HG03575 (cell line): ENCODE measurements at regions not wholly inside any gene's neighbourhood (a gene's known extent, or its start where the extent isn't known, plus 50 kb on each side); places are given as distances from the start of the nearest gene placed in this dataset.
"Not testable (repeated sequence)": the region's sequence is repeated elsewhere in the genome, so short reads cannot be mapped to it uniquely, and the experiment has no call there.

Experiments
- ATAC-seq: cut with Tn5 transposase; IDR thresholded peaks from one replicate; pipeline ENCODE4 v1.9.1; 2021; ENCODE audit not compliant: unreplicated experiment, insufficient number of reproducible peaks, low FRiP score; ENCODE audit errors: extremely low read depth

- no peak for ATAC-seq
Measured at GRCh38 chr10:4397337-4397736, 428.7 kb upstream of the AKR1E2 start.

DNA sequence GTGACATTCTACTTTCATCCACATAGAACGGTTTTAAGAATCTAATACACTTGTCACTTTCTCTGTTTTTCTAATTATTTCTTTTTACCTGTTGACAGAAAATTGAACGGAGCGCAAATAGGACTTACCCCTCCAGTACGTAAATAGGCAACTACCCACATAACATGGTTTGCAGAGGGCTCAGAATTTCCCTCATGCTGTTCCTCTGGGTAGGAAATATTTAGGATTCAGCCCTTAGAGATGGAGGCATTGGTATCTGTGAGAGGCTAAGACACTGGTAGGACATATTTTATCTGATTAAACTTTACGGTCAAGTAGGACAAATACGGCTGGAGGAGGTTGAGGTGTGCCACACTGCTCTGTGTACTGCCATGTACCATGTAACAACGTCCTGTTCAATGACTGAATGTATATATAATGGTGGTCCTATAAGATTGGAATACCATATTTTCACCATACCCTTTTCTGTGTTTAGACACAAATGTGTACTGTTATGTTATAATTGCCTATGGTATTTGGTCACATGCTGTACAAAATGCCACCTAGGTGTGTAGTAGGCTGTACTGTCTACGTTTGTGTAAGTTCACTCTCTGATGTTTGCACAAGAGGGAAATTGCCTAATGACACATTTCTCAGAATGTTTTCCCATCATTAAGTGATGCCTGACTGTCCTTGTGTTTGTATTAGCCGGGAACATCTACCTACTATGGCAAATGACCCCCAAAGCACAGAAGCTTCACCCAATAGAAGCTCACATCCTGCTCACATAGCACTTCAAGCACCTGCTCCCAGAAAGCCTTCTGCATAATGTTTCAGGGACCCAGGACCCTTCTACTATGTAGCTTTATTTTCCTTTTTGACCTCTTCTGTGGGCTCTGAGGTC is 429.4 kb upstream of the AKR1E2 start:
- ATAC-seq: no peak

DNA sequence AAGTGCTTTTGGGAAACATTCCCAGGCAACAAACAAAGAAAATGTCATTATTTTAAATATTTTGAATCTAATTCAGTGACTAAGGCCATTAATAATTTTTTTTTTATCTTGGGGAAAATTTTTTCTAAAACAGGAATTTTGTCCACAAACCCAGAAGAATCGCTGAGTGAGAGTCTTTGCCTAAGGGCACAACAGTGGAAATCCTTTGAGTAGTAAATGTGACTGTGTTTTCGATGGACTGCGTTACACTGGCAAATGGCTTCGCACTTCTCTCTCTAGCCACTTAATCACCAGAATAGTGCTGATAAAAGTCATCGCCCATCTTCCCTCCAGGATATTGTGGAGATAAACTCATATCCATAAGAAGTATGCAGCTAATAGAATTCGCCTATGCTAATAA is 430.3 kb upstream of the AKR1E2 start:
- ATAC-seq: no peak

DNA sequence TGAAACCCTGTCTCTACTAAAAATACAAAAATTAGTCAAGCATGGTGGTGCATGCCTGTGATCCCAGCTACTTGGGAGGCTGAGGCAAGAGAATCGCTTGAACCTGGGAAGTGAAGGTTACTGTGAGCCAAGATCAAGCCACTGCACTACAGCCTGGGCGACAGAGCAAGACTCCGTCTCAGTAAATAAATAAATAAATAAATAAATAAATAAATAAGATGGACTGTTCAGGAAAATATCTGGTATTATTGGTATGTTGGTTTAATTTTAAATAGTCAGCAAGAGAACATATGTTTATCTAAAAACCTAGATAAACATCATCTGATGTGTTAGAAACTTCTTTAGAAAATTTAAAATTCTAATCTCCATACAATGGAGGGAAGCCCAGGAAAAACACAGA is 431.6 kb upstream of the AKR1E2 start:
- not testable (repeated sequence) for ATAC-seq

DNA sequence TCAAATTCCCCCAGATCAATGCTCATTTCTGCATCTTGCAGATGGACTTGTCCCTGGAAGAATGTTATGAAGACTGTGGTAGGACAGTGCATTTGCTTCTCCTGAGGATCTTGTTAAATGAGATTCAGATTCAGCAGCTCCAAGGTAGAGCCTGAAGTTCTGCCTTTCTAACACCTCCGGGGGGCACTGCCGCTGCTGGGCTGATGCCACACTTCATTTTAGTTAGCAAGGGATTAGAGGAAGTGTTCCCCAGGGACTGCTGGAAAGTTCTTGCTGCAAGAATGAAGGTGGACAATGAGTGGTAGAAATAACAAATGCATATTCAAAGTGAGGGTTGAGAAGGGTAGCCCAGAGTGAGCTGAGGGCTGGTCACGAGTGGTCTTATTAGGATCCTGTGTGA is 434.3 kb upstream of the AKR1E2 start:
- ATAC-seq: no peak

DNA sequence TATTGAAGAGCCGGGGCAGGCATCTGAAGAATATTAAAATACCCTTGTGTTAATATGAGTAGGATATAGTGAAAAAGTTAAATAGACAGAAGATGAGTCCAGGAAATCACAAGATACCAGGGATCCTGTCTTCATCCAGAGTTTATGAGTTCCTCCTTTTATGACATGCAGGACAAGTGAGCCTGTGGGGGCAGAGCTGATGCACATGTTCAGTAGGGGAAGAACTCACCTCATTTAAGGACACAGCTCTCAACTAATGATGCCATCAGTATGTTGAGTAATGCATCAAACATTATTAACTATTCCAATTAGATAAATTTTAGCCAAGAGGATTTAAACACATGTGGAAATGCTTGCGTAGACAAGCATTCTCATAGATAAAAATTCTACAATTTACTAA is 435.8 kb upstream of the AKR1E2 start:
- ATAC-seq: no peak

- ATAC-seq: no peak
Measured at GRCh38 chr10:4385231-4385870, 440.7 kb upstream of the AKR1E2 start.

- no peak for ATAC-seq
Measured at GRCh38 chr10:4384245-4384644, 441.8 kb upstream of the AKR1E2 start.

GRCh38 chr10:4383651-4384098 is 442.3 kb upstream of the AKR1E2 start:
- no peak for ATAC-seq

GRCh38 chr10:4382811-4383210 is 443.2 kb upstream of the AKR1E2 start:
- no peak for ATAC-seq

- no peak for ATAC-seq
Measured at GRCh38 chr10:4373612-4374011, 452.4 kb upstream of the AKR1E2 start.

- ATAC-seq: no peak
Measured at GRCh38 chr10:4373098-4373497, 452.9 kb upstream of the AKR1E2 start.

DNA sequence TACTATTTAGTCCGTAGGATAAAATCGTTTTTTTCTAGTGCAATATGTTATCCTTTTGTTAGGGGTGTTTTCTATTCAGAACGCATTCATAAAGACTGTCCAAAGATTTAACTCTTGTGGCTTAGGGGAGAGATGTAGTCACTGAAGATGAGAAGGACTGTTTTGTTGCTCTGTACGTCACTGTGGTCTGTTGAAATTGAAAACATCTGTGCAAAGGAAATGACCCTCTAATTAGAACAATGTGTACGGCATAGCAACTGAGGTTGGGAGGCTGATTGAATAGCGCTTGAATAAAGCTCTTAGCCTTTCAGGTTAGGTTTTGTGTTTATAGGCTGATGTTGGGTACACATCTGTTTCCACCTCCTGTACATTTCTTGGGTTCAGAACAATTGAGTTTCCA is 453.4 kb upstream of the AKR1E2 start:
- ATAC-seq: no peak

GRCh38 chr10:4371691-4372295 is 454.2 kb upstream of the AKR1E2 start:
- ATAC-seq: no peak

DNA sequence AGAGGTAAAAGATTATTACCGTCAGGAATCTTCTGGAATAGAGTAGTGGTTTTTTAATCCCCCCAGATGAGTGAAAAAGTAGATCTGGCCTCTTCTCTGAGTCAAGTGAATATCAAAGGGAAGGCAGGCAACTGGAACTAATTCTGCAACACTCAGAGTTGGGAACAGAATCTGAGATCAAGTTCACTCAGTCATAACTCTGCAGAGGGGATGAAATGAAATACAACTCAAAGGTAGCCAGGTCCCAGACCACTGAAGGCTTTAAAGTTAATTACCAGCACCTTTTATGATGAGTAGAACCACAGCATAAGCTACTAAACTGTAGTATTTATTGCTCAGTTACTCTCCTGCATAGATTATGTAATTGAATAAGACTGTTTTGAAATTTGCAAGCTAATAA is 455.6 kb upstream of the AKR1E2 start:
- no peak for ATAC-seq

DNA sequence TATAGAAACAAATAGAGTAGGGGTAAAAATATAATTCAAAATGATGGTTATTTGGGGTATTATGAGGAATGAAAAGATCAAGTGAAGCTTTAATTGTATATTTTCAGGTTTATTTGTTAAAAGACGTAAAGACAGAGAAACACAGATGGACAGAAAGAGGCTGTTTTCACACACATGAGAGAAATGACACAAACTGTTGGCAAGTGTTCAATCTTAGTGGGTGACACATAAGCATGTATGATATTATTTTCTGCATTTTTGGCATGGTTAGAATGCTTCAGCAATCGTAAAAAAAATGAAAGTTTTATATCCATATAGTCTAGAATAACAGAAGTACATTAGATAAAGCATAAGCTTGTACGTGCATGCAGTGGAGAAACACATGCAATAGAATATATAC is 464.4 kb upstream of the AKR1E2 start:
- ATAC-seq: no peak

GRCh38 chr10:4359003-4359402 is 467.0 kb upstream of the AKR1E2 start:
- no peak for ATAC-seq

- ATAC-seq: no peak
Measured at GRCh38 chr10:4357911-4358310, 468.1 kb upstream of the AKR1E2 start.

- ATAC-seq: no peak
Measured at GRCh38 chr10:4355350-4355749, 470.7 kb upstream of the AKR1E2 start.

DNA sequence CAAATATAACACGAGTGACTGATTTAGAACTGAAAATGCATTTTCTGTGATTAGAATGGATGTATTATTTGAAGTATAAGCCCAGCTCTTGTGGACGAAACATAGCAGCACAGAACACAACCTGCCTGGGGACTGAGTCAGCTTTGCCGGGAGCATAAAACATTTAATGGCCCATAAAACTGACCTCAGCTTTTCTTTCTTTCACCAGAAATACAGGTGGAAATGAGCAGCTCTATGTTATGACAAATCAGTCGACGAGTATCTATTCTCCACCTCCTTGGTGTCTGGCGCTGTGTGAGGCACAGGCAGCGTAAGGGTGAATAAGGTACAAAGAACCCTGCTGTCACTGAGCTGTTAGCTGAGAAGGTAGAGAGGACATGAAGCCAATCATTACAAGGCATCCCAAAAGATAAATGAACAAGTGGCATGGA is 471.6 kb upstream of the AKR1E2 start:
- no peak for ATAC-seq
